Astrocyte (in vitro differentiated cells and primary cell): ENCODE measurements at regions not wholly inside any gene's neighbourhood (a gene's known extent, or its start where the extent isn't known, plus 50 kb on each side); places are given as distances from the start of the nearest gene placed in this dataset.

ENCODE experiments used
- EZH2 ChIP-seq: IDR thresholded peaks from 2 replicates; pipeline ENCODE4 v1.6.1; 2012; ENCODE audit warnings: mild to moderate bottlenecking, low read length, inconsistent platforms; ENCODE audit not compliant: insufficient read depth
- TF ChIP-seq, protein P1 (sequence below): IDR thresholded peaks from 2 replicates; pipeline ENCODE4 v1.5.1; 2011; ENCODE audit warnings: low read depth, mild to moderate bottlenecking, inconsistent platforms, low read length, moderate library complexity; ENCODE audit not compliant: insufficient read depth

DNA sequence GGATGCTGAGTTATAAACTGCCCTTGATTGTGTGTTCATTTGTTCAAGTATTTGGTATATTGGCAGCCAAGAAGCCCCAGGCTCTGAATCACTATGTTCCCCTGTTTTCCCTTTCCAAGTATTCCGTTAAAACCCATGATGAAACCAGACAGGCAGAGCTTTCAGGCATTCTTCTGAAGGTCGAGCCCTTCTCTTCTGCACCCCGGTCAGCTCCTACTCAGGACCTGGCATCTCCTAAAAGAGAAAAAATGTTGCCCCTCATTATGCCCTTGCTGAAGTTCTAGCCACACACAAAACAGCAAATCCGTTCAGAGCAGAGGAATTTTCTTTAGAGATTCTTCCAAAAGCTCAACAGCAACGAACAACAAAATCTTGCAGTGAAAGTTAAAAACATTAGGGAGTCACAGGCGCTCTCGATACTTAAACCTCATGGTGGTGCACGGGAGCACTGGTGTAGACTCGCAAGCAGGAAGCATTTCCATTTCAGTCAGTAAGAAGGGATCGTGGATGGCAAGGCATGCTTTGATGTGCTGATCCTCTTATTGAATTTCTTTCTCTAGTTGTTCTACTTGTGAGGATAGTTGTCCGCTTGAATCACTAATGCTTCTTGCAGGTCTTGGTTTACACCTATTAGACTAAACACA, 264.9 kb downstream of the SKIDA1 start:
- TF ChIP-seq, protein P1, sequence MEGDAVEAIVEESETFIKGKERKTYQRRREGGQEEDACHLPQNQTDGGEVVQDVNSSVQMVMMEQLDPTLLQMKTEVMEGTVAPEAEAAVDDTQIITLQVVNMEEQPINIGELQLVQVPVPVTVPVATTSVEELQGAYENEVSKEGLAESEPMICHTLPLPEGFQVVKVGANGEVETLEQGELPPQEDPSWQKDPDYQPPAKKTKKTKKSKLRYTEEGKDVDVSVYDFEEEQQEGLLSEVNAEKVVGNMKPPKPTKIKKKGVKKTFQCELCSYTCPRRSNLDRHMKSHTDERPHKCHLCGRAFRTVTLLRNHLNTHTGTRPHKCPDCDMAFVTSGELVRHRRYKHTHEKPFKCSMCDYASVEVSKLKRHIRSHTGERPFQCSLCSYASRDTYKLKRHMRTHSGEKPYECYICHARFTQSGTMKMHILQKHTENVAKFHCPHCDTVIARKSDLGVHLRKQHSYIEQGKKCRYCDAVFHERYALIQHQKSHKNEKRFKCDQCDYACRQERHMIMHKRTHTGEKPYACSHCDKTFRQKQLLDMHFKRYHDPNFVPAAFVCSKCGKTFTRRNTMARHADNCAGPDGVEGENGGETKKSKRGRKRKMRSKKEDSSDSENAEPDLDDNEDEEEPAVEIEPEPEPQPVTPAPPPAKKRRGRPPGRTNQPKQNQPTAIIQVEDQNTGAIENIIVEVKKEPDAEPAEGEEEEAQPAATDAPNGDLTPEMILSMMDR = no peak
- no peak for TF ChIP-seq EZH2
